Stromal cell of bone marrow (primary cell): ENCODE measurements at regions not wholly inside any gene's neighbourhood (a gene's known extent, or its start where the extent isn't known, plus 50 kb on each side); places are given as distances from the start of the nearest gene placed in this dataset.
A peak's percentile ranks its signal among the peaks of the same experiment; 100 is the strongest.
"Not testable (repeated sequence)": the region's sequence is repeated elsewhere in the genome, so short reads cannot be mapped to it uniquely, and the experiment has no call there.

Experiments used
- DNase-seq: peaks from one replicate; pipeline ENCODE4 v3.0.0-alpha.2; 2012; ENCODE audit warnings: low read depth

DNA sequence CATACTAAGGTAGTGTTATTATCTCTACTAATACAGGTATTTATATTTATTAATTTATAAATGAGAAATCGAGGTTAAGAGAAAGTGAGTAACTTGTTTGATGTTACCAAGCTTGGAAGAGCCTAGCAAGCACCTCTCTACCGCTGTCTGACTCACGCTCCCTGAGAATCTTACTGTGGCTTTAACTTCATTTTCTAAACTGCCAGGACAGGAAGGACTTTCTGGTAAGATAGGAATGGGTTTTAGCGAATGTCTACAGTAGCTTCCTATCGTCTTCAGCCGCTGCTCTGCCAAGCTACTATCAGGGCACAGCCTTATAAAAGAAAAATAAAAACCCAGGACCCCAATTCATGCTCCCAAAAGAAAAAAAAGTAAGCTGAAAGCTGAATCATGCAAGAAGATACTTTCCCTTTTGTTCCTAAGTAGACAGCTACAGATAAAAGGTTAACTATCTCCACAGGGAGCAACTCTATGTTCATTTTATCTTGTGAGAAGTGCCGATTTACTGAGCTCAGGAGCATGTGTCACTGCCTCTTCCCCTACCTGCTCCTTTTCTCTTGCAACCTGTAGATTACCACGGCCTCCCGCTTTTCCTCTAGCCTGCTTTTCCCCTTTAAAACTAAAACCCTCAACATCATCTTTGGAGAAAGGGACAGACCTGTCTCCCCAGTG is 60.2 kb downstream of the THNSL1 start:
- no peak for DNase-seq

DNA sequence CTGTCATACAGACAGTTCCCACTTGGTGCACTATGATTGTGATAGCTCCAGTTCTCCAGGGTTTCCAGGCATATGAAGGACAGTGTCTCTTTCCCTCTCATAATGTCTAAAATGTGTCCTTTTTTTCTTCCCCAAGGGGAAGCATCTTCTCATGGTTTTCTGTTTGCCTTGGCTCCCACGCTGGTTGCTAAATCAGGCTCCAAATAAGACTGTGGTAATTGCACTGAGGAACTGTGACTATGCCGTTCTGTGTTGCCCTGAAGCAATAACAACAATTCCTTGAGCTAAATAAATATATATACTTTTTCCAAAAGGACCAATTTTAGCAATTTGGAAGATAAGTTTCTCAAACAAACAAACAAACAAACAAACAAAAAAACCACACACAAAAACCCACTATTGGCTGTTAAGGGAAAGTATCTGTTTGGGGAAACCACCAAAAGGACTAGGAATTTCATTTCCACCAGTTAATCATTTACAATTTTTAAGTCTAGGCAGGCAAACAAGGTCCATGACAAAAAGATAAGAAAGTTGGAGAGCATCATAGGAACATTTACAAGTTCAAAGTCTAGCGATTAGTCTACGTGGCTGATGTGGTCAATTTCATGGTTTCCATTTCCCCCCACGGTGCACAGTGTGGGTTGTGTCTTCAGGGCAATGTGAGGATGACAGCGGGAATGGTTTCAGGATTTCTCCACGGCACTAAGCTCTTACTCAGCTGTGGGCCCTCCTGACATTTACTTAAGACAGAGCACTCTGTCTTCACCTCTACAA is 62.4 kb downstream of the THNSL1 start:
- DNase-seq, result no peak

DNA sequence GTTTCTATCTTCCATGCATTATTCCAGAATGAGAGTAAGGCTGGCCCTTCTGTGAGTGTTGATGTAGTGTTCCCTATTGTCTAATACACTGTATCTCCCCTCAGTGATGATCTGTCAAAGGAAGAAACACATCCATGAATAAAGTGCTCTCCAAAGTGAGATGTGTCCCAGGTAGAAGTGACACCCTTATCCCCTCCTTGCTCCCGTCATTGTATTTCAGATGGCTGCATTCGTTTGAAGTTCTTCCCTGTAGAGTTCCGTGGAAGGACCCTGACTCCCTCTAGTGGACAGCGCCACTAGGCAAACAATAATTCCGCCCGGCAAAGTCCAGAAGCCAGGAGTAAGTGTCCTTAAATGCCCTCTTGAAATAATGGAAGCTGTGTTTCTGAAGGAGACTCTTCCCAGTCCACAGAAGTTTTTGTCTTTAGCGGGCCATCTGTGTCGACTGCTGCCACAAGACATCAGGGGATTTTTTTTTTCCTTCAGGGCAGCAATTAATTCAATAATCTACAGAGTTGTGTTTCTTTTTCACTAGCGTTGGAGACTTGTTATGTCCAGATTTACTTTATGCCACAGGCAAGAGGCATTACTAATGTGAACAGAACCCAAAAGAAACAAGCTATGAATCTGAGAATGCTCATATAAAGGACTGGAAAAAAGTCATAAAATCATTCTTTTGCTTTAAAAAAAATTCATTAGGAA is 64.6 kb downstream of the THNSL1 start:
- DNase-seq, result peak; percentile 83

DNA sequence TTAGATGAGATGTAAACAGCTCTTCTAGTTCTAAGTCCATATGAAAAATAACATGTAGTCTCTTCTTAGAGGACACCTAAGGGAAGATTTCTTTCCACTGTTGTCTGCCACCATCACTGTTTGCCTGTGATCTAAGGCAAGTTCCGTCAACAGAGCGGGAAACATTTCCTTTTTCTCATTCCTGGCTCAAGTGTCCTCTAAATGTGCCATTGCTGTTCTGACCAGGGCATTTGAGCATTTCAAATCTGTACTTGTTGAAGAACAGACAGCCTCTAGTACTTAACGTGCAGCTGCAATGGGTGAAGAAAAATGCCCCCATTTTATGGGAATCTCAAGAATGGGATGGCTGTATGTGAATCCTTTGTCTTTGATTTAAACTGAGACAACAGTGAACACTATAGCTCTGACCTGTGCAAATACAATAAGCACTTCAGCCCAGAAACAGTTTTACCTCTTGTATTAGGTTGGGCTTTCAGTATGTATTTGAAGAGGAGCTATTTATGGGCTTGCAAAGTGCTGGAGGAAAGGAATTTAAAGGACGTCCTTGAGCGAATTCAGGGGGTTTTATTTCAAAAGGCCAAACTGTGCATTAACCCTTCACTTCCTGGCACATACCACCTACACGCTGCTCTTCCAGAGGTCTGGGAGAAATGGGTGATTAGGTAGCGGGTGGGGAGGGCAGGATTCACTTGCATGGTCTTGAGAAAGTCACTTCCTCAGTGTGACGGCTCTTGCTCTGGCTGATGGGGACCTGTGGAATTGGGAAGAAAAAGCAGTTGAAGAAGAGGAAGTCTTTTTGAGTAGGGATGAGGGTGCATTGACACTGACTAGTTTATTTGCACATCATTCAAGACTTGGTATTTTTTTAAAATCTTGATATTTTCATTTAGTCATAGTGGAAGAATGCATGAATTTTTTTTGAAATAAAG is 66.1 kb downstream of the THNSL1 start:
- DNase-seq, result no peak

DNA sequence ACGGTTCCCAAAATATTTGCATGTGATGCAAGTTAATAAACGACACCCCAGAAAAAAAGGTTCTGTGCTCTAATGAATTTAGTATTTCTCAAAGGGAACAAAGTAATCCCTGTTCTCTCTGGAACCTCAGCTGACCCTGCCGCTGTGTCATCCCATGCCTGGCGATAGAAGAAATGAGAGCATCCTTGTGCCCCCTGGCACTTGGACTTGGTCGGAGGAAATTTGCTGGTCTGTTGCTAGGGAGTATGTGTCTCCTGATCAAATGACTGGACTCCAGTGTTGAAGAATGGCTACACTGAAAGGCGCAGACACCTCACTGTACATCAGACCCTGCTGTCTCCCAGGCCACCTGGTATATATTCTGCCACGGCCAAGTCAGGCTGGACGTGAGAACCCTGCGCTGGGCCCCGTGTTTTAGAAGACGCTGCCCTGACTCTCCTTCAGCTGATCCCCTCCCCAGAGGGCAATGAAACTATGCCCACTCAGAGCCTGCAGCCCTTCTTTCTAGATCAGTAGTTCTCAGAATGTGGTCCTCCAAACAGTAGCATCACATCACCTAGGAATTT is 67.2 kb downstream of the THNSL1 start:
- no peak for DNase-seq

DNA sequence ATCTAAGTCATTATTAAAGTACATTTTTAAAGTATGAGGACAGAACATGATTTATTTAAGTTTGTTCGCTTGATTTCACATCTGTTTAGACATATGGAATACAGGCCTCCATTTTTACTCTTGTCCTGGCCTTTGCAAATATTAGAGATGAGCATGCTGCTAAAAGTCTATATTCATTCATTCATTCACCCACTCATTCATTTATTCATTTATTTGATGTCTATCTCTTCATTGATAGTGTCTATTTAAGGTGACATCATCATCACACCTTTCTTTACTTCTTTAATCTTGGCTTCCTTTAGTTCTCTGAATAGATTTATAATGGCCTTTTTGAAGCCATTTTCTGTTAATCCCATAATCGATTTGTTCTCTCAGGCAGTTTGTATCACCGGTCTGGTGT is 68.0 kb downstream of the THNSL1 start:
- no peak for DNase-seq

DNA sequence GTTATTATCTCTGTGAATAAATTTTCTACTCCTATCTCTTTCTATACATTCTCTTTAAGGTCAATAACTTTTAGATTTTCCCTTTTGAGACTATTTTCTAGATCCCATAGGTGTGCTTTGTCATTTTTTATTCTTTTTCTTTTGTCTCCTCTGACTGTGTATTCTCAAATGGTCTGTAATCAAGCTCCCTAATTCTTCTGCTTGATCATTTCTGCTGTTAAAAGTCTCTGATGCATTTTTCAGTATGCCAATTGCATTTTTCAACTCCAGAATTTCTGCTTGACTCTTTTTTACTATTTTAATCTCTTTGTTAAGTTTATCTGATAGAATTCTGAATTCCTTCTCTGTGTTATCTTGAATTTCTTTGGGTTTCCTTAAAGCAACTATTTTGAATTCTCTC is 78.2 kb downstream of the THNSL1 start:
- DNase-seq, result no peak

DNA sequence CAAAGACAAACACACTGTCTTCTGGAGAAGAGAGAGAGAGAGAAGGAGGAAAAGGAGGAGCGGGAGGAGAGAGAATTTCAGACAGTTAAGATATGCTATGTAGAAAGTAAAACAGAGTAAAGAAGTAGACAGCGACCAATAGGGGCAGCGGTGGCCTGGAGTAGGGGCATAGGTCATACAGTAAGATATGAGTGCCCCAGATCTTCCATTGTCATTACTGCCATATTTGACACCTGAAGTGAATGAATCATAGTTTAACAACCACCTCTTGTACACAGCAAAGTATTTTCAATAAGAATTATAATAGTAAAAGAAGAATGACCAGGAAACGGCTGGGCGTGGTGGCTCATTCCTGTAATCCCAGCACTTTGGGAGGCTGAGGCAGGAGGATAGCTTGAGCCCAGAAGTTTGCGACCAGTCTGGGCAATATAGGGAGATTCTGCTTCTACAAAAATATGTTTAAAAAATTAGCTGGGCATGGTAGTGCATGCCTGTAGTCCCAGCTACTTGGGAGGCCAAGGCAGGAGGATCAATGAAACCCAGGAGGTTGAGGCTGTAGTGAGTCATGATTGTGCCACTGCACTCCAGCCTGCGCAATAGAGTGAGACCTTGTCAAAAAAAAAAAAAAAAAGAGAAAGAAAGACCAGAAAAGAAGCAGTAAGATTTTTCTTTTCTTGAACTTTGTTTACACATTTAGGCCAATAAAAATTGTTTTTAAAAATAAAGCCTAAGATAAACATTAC is 77.0 kb upstream of the GPR158 start:
- DNase-seq, result no peak

DNA sequence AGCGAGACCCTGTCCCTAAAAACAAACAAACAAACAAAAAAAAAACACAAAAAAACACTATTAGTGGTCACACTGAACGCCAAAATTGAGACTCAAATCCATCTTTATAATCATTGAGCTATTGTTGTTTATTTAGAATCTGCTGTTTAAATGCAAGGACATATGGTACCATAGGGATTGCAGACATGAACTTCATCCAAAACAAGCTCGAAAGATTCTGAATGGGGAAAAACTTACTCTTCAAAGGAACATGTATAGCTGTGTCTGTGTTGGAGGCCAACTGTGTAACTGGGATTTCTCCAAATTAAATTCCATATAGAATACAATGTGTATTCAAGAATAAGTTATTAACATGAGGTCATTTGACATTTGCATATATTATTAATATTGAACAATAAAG is 74.7 kb upstream of the GPR158 start:
- DNase-seq, result no peak

DNA sequence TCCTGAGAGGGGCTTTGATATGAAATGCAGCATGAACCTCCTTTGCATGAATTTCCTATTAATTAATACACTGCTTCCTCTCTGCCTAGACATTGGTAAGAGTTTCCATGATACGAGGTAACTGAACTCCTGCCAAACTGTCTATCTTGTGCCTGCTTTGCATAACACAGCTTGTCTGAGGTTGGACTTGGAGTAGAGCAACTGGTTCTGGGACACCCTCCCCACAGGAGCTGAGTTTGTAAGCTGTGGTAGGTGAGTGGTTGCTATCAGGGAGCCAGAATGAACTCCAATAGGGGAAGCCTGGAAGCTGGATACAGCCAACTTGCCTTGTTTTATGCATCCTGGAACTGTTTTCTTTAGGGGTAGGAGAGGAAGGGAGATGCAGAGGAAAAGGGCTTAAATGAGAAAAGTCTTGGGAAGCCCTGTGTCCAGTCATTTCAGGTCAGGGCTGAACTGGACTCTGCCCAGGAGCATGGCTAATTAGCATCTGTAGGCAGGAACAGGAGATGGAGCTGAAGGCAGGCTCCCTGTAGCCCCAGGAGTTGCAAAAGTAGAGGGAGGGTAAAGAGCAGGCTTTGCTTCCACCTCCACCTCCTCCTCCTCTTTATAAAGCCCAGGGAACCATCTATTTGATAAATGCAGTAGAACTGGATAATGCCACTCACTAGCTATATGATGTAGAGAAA is 73.2 kb upstream of the GPR158 start:
- no peak for DNase-seq

DNA sequence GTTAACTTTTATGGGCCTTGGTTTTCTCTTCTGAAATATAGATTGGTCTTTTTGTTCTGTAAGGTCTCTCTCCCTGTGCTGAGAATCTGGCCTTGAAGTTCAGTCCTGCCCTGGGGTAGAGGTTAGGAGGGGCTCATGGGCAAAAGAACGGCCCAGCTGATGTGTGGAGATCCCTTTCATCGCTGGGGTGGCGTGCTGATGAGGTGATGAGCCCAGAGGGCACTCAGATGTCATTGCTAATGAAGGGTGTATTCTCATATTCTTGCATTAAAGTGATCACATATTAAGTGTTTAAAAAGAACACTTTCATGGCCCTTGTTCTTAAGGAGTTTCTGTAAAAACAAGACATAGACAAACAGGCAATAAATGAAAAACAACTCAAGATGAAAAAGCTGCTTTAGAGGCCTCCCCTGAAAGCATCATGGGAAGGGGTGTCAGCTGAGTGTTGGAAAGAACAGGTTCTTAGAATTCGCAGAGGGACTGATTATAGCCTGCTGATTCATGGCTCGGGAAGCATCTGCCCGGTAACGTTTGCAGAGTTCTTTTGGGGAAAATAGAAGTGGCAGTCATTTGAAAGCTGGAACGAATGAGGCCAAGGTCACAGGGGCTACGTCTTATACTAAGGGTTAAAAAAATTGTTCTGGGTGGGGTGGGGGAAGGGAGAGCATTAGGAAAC is 72.5 kb upstream of the GPR158 start:
- DNase-seq, result no peak

DNA sequence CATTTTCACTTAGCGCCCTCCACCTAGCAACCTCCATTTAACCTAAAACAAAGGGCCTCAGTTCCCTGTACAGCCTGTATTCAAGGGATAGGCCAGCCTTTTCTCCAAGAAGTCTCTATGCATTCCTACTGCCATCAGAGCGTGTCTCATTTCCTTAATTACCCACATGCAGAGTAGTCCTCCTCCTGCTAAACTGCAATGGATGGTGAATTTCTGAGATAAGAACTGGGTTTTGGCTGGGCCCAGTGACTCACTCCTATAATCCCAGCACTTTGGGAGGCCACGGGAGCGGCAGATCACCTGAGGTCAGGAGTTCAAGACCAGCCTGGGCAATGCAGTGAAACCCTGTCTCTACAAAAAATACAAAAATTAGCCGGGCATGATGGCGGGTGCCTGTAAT is 71.1 kb upstream of the GPR158 start:
- no peak for DNase-seq

DNA sequence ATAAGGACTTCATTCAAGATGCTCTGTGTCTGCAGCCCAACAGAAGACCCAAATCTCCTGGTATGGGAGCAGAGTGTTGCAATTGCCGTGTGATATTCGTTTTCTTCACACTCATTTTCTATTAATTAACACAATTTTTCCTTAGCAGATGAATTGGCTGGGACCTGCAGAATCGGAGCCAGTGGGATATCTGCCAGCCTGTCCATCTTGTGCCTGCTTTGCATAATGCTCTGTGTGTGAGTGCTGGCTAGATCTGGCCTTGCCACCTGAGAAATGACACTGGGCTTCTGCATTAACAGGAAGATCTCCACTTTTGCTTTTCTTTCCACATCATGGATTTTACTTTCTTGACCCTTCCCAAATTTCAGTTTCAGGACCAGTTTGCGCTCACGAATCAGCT is 70.4 kb upstream of the GPR158 start:
- no peak for DNase-seq

DNA sequence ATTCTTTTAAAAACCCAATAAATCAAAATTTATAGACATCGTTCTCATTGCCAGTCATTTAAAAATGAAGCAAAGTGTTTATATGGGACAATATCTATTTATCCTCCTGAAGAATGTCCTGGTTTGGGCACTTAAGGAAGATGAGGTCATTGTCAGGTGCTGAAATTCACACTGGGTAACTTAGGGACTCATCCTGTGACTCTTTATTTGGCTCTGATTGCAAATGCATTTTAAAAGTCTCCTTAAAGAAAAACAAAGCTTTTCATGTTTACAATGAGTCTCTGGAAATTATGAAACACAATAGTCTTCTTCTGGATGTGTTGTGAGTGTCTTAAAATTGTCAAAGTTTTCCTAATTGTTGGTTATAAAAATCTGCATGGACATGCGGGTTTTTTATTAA is 69.5 kb upstream of the GPR158 start:
- DNase-seq, result no peak

DNA sequence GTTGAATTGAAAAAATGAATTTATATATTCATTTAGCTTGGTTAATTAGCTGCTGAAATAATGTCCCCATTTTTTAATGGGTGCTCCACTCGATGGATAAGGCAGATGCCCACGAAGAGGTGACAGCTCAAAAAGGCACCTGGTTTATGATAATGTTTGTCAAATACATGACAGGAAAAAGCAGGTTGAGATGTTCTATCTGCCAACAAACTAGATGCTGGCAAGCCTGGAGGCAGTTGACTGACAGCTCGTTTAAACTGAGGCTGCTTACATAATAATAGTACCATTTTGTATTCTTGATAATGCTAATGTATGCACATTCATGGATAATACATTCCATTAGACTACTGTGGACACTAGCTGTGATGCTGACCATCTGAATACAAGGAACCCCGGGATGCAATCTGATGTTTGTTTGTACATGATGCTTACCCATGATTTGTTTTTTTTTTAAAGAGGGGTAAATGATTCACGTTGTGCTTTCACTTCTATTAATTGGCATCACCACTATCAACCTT is 69.0 kb upstream of the GPR158 start:
- no peak for DNase-seq

DNA sequence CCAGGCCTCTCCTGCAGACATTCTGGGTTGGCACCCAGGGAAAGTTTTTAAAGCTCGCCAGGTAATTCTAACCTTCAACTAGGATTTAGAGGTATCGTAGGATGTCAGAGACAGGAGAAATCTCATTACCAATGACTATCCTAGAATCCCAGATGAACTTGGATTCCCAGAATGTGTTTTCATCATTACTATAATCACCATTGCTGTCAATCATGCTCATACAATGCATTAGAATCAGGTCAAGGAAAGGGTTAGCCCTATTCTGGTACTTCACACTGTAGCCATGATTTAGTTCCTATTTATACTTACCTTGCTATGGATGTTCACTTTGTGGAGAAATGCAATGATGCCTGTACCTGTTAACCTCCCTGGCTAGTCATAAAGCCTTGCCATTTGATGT is 67.0 kb upstream of the GPR158 start:
- no peak for DNase-seq

DNA sequence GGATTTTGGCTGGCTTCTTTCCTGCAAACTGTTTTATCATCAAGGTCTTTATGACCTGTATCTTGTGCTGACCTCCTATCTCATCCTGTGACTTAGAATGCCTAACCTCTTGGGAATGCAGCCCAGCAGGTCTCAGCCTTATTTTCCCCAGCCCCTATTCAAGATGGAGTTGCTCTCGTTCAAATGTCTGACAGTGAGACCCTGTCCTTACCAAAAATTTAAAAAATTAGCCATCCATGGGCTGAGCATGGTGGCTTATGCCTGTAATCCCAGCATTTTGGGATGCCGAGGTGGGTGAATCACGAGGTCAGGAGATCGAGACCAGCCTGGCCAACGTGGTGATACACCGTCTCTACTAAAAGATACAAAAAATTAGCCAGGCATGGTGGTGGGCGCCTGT is 64.9 kb upstream of the GPR158 start:
- not testable (repeated sequence) for DNase-seq

DNA sequence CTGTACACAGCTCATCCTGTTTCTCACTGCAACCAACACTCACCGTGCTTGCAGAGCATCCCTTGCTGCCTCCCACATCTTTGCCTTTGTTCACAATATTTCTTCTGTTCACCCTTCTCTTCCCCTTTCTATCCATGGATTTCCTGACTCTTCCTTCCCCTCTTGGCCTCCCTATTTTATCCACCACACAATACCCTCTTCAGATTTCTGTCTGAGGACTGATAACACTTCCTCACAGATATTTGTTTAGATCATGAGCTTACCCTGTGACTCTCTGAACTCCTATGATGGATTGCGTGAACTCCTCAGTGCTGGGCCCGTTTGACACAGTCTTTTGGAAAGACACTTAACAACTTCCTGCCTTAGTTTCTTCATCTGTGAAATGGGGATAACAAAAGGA is 62.8 kb upstream of the GPR158 start:
- no peak for DNase-seq

DNA sequence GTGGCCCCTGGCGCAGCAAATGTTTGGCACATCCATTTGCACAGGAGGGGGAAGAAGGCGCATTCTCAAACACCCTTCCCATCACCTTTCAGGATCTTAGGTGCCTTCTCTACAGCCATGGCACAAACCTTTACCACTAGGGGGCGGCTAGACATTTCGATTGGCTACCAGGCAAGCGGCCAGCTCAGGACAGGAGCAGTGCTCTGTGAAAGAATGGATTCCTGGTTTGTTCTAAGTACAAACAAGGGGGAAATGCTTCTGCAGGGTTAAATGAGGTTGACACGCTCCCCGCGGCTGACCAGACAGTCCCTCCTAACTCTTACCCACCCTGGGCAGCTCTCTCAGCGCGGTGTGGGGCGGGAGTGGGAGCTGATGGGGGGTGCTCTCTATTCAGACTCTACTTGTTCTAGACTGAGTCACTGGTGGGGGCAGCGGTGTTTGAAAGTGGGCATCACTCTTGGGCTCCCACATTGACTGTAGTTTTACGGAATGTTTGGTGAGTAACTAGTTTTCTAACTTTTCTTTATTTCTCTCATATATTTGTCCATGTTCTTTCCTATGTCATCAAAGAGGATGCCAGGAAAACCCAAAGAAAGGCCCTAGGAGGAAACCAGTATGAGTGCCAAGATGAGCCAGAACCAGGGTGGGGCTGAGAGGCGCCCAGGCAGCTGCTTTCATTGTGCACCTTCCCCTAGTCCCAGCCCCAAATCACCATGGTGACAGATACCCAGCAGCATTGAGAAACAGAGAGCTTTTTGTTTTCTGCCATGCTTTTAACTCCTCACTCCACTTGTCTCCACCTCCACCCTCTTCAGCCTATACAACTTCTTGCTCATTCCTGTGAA is 61.4 kb upstream of the GPR158 start:
- peak; percentile 54 for DNase-seq
